BLaER1 (cell line): ENCODE measurements at regions not wholly inside any gene's neighbourhood (a gene's known extent, or its start where the extent isn't known, plus 50 kb on each side); places are given as distances from the start of the nearest gene placed in this dataset.

Experiments
- H3K27ac ChIP-seq: shearing (Covaris generic); formaldehyde crosslinking; 2 replicates; pipeline ENCODE4 v1.8.1; 2022
- H3K27me3 ChIP-seq: shearing (Covaris generic); formaldehyde crosslinking; 2 replicates; pipeline ENCODE4 v1.8.1; 2022
- H3K36me3 ChIP-seq: shearing (Covaris generic); formaldehyde crosslinking; 2 replicates; pipeline ENCODE4 v1.8.1; 2022
- H3K4me1 ChIP-seq: shearing (Covaris generic); formaldehyde crosslinking; 2 replicates; pipeline ENCODE4 v1.8.1; 2022
- H3K4me2 ChIP-seq: shearing (Covaris generic); formaldehyde crosslinking; 2 replicates; pipeline ENCODE4 v1.8.1; 2022
- H3K4me3 ChIP-seq: shearing (Covaris generic); formaldehyde crosslinking; 2 replicates; pipeline ENCODE4 v1.8.1; 2022
- H3K9ac ChIP-seq: shearing (Covaris generic); formaldehyde crosslinking; 2 replicates; pipeline ENCODE4 v1.8.1; 2022
- H3K9me3 ChIP-seq: shearing (Covaris generic); formaldehyde crosslinking; 2 replicates; pipeline ENCODE4 v1.8.1; 2022
- H4K20me1 ChIP-seq: shearing (Covaris generic); formaldehyde crosslinking; 2 replicates; pipeline ENCODE4 v1.8.1; 2022
- Cebpa-rat ChIP-seq: shearing (Covaris generic); IDR thresholded peaks from 2 replicates; pipeline ENCODE4 v1.8.1; 2022

- Histone ChIP-seq H3K9me3 (no peaks in the 10 kb centered on the region), H3K9ac (no peak overlapping the region), H3K4me2 (no peak overlapping the region), H3K4me1 (peaks cover 7% of the 10 kb centered on the region; the same call in 1 of the 2 replicates), H3K4me3 (no peak overlapping the region), H3K27me3 (no peaks in the 10 kb centered on the region), H3K36me3 (no peaks in the 10 kb centered on the region), H4K20me1 (no peaks in the 10 kb centered on the region), H3K27ac (peak overlapping the region; percentile 18; the same call in 1 of the 2 replicates)
- no peak for TF ChIP-seq Cebpa-rat
Measured at GRCh38 chr2:240289701-240290431, 145.6 kb upstream of the GPC1 start.

GRCh38 chr2:240290432-240291336 is 144.8 kb upstream of the GPC1 start:
- H3K27ac ChIP-seq = no peak overlapping the region
- H4K20me1 ChIP-seq = no peaks in the 10 kb centered on the region
- no peak overlapping the region for H3K4me3 ChIP-seq
- no peak for TF ChIP-seq Cebpa-rat
- H3K4me1 ChIP-seq = peaks cover 7% of the 10 kb centered on the region; the same call in 1 of the 2 replicates
- H3K36me3 ChIP-seq = no peaks in the 10 kb centered on the region
- no peaks in the 10 kb centered on the region for H3K27me3 ChIP-seq
- H3K9me3 ChIP-seq = no peaks in the 10 kb centered on the region
- no peak overlapping the region for H3K9ac ChIP-seq
- no peak overlapping the region for H3K4me2 ChIP-seq

GRCh38 chr2:240291337-240292034 is 144.0 kb upstream of the GPC1 start:
- Histone ChIP-seq H3K27me3 (no peaks in the 10 kb centered on the region), H3K9me3 (no peaks in the 10 kb centered on the region), H3K9ac (no peak overlapping the region), H3K27ac (no peak overlapping the region), H3K4me2 (no peak overlapping the region), H3K4me1 (peaks cover 7% of the 10 kb centered on the region; the same call in 1 of the 2 replicates), H4K20me1 (no peaks in the 10 kb centered on the region), H3K4me3 (no peak overlapping the region), H3K36me3 (no peaks in the 10 kb centered on the region)
- TF ChIP-seq Cebpa-rat = no peak

GRCh38 chr2:240292035-240292574 is 143.4 kb upstream of the GPC1 start:
- Histone ChIP-seq H3K9ac (no peak overlapping the region), H3K4me2 (no peak overlapping the region), H4K20me1 (no peaks in the 10 kb centered on the region), H3K27ac (no peak overlapping the region), H3K27me3 (no peaks in the 10 kb centered on the region), H3K9me3 (no peaks in the 10 kb centered on the region), H3K4me3 (no peak overlapping the region), H3K4me1 (peaks cover 7% of the 10 kb centered on the region; the same call in 1 of the 2 replicates), H3K36me3 (no peaks in the 10 kb centered on the region)
- no peak for TF ChIP-seq Cebpa-rat

GRCh38 chr2:240292619-240293525 is 142.6 kb upstream of the GPC1 start:
- H3K27me3 ChIP-seq = no peaks in the 10 kb centered on the region
- TF ChIP-seq Cebpa-rat = no peak
- no peak overlapping the region for H3K9ac ChIP-seq
- no peaks in the 10 kb centered on the region for H3K9me3 ChIP-seq
- H3K27ac ChIP-seq = no peak overlapping the region
- H4K20me1 ChIP-seq = no peaks in the 10 kb centered on the region
- H3K36me3 ChIP-seq = no peaks in the 10 kb centered on the region
- no peak overlapping the region for H3K4me2 ChIP-seq
- peaks cover 7% of the 10 kb centered on the region; the same call in 1 of the 2 replicates for H3K4me1 ChIP-seq
- no peak overlapping the region for H3K4me3 ChIP-seq

- Histone ChIP-seq H3K9me3 (no peaks in the 10 kb centered on the region), H4K20me1 (no peaks in the 10 kb centered on the region), H3K27me3 (no peaks in the 10 kb centered on the region), H3K36me3 (no peaks in the 10 kb centered on the region), H3K27ac (no peak overlapping the region), H3K4me3 (no peak overlapping the region), H3K4me1 (peaks cover 7% of the 10 kb centered on the region; the same call in 1 of the 2 replicates), H3K4me2 (no peak overlapping the region), H3K9ac (no peak overlapping the region)
- TF ChIP-seq Cebpa-rat = no peak
Measured at GRCh38 chr2:240293557-240294461, 141.7 kb upstream of the GPC1 start.

GRCh38 chr2:240294514-240294913 is 140.9 kb upstream of the GPC1 start:
- no peak overlapping the region for H3K4me3 ChIP-seq
- H4K20me1 ChIP-seq = no peaks in the 10 kb centered on the region
- H3K4me2 ChIP-seq = no peak overlapping the region
- no peaks in the 10 kb centered on the region for H3K9me3 ChIP-seq
- H3K4me1 ChIP-seq = peaks cover 11% of the 10 kb centered on the region
- TF ChIP-seq Cebpa-rat = no peak
- no peak overlapping the region for H3K9ac ChIP-seq
- no peaks in the 10 kb centered on the region for H3K27me3 ChIP-seq
- no peak overlapping the region for H3K27ac ChIP-seq
- H3K36me3 ChIP-seq = no peaks in the 10 kb centered on the region
